PC-9 (cell line): ENCODE measurements at regions not wholly inside any gene's neighbourhood (a gene's known extent, or its start where the extent isn't known, plus 50 kb on each side); places are given as distances from the start of the nearest gene placed in this dataset.

Source experiments
- EZH2 ChIP-seq: fragments of 200-600 bp; sonication (generic); IDR thresholded peaks from 2 replicates; pipeline ENCODE4 v1.8.0; 2017; ENCODE audit warnings: antibody characterized with exemption, low read depth
- TF ChIP-seq, protein P1 (sequence below): fragments of 200-600 bp; sonication (generic); conservative IDR thresholded peaks from 2 replicates; pipeline ENCODE4 v1.6.1; 2017; ENCODE audit warnings: mixed run types, antibody characterized with exemption, mild to moderate bottlenecking, moderate library complexity

DNA sequence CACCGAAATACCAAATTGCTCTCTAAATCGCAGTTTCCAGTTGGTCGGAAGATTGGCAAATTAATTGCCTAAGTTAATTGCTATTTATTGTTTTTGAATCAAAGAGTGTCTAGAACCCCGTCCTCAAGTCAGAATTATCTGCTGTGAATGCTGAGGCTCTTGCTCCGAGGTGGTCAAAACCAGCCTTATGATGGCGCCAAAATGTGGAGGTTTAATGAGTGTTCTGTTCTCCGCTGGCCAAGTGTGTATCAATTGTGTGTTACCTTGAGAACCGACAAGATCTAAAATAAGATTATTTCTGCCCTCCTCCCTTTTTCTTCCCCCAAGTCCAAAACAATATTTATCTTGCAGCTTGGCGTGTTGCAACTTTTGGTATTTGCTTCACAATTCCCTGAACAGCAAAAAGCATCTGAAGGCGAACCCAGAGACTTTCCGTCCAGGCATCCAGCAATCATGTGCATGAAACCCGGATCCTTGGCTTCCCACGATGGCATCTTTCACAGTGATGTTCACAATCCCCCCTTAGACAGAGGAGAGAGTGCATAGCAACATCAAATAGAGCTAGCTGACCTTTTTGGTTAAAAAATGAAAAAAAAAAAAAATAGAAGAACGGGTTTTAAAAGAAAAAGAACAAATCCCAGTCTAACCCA is 323.0 kb downstream of the MYCN start:
- TF ChIP-seq, protein P1, sequence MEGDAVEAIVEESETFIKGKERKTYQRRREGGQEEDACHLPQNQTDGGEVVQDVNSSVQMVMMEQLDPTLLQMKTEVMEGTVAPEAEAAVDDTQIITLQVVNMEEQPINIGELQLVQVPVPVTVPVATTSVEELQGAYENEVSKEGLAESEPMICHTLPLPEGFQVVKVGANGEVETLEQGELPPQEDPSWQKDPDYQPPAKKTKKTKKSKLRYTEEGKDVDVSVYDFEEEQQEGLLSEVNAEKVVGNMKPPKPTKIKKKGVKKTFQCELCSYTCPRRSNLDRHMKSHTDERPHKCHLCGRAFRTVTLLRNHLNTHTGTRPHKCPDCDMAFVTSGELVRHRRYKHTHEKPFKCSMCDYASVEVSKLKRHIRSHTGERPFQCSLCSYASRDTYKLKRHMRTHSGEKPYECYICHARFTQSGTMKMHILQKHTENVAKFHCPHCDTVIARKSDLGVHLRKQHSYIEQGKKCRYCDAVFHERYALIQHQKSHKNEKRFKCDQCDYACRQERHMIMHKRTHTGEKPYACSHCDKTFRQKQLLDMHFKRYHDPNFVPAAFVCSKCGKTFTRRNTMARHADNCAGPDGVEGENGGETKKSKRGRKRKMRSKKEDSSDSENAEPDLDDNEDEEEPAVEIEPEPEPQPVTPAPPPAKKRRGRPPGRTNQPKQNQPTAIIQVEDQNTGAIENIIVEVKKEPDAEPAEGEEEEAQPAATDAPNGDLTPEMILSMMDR = no peak
- no peak for TF ChIP-seq EZH2
